ENCODE measurements at regions not wholly inside any gene's neighbourhood (a gene's known extent, or its start where the extent isn't known, plus 50 kb on each side); places are given as distances from the start of the nearest gene placed in this dataset.
"Not testable (repeated sequence)": the region's sequence is repeated elsewhere in the genome, so short reads cannot be mapped to it uniquely, and the experiment has no call there.

GRCh38 chr4:12375805-12376204 lies 947.1 kb upstream of the HS3ST1 start:
- no peak for TF ChIP-seq CTCF (IDR thresholded peaks at IDR 0.05; ENCODE audit: control insufficient read depth, insufficient read depth, low read depth, low read length, missing control alignments)
- no peak for DNase-seq (ENCODE audit: low read depth)
- no peak overlapping the region for H3K4me3 ChIP-seq (ENCODE audit: control insufficient read depth, low read depth, low read length)

DNA sequence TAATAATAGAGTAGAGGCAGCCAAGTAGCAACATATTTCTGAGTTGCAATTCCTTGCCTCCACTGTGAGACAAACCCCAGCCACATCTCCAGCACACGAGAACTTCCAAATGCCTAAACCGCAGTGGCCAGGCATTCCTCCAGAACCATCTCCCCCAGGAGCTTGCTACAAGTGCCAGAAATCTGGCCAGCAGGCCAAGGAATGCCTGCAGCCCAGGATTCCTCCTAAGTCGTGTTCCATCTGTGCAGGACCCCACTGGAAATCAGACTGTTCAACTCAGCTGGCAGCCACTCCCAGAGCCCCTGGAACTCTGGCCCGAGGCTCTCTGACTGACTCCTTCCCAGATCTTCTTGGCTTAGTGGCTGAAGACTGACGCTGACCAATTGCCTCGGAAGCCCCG lies 937.2 kb upstream of the HS3ST1 start:
- H3K4me3 ChIP-seq (ENCODE audit: control insufficient read depth, low read depth, low read length); DNase-seq (ENCODE audit: low read depth): not testable (repeated sequence)

DNA sequence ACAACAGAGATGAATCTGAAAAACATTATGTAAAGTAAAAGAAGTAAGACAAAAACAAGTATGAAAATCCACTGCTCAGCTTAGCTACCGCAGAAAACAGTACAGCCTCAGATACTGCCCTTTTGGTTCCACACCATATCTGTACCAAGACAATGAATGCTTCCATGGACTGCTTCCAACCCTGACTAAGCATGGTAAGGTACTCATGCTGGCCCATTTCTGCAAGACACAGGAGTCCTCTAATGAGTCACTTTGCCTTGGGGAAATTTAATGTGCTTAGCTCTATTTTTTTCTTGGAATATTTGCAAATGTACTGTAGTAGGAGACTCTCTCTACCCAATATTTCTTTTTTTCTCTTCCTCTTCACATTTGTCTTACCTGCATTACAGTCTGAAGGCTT lies 931.7 kb upstream of the HS3ST1 start:
- TF ChIP-seq CTCF (IDR thresholded peaks at IDR 0.05; ENCODE audit: control insufficient read depth, insufficient read depth, low read depth, low read length, missing control alignments) = no peak
- H3K4me3 ChIP-seq (ENCODE audit: control insufficient read depth, low read depth, low read length) = no peak overlapping the region
- DNase-seq (ENCODE audit: low read depth) = no peak

DNA sequence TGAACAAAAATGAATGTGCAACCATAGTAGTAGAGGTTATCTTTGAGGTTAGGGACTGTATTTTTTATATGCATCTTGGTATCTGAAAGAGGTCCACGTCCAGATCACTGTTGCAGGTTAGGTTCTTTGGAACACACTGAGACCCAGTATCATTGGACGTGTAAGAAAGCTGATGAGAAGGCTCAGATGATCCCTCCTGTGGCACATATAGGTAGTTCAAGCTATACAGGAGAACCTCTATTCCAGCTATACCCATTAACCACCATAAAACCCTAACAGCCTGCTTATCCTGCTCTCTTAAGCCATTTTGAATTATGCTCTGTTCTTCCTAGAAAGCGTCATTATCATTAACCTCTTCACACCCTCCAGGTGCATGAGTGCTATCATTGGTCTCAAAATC lies 930.7 kb upstream of the HS3ST1 start:
- no peak for TF ChIP-seq CTCF (IDR thresholded peaks at IDR 0.05; ENCODE audit: control insufficient read depth, insufficient read depth, low read depth, low read length, missing control alignments)
- no peak overlapping the region for H3K4me3 ChIP-seq (ENCODE audit: control insufficient read depth, low read depth, low read length)
- no peak for DNase-seq (ENCODE audit: low read depth)

DNA sequence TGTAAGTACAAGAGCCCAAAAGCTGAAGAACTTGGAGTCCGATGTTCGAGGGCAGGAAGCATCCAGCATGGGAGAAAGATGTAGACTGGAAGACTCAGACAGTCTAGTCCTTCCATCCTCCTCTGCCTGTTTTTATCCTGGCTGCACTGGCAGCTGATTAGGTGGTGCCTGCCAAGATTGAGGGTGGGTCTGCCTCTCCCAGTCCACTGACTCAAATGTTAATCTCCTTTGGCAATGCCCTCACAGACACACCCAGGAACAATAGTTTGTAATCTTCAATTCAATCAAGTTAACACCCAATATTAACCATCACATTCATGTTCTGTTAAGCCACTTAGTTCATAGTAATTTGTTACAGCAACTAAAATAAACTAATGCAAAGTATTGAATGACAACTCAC lies 904.4 kb upstream of the HS3ST1 start:
- DNase-seq (ENCODE audit: low read depth); H3K4me3 ChIP-seq (ENCODE audit: control insufficient read depth, low read depth, low read length): not testable (repeated sequence)

DNA sequence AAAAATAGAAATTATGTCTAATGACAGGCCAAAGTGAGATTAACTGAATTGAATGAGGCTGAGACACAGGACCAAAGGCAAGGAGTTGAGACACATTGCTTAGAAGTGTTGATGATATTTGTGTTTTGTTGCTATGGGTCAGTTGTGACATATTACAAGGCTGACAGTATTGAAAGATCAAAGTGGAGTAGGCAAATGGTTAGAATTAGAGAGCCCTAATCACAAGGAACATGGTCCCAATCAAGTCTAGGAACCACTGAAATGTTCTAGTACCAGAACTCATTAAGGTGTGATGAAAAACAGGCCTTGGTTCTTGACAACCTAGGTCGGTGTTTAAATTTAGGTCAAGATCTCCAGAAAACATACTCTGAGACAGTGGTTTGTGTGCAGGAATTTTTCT lies 896.3 kb upstream of the HS3ST1 start:
- DNase-seq (ENCODE audit: low read depth) = no peak
- TF ChIP-seq CTCF (IDR thresholded peaks at IDR 0.05; ENCODE audit: control insufficient read depth, insufficient read depth, low read depth, low read length, missing control alignments) = no peak
- no peak overlapping the region for H3K4me3 ChIP-seq (ENCODE audit: control insufficient read depth, low read depth, low read length)

DNA sequence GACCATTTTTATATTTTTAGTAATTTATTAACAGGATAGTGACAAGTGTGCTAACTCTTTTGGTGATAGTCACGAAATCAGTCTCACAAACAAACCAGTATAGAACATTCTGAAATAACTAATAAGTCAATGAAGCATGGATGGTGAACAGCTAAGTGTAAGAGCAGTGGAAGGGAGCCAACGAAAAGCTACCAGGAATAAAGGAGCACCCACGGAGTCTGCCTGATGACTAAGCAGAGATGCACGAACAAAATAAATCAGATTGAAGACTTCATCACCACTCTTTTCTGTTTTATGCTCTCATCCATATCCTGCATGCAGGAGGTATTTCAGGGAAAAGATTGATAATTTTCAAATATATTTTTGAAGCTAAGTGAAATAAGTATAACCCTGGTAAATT lies 891.1 kb upstream of the HS3ST1 start:
- H3K4me3 ChIP-seq (ENCODE audit: control insufficient read depth, low read depth, low read length) = no peak overlapping the region
- DNase-seq (ENCODE audit: low read depth) = no peak
- no peak for TF ChIP-seq CTCF (IDR thresholded peaks at IDR 0.05; ENCODE audit: control insufficient read depth, insufficient read depth, low read depth, low read length, missing control alignments)

DNA sequence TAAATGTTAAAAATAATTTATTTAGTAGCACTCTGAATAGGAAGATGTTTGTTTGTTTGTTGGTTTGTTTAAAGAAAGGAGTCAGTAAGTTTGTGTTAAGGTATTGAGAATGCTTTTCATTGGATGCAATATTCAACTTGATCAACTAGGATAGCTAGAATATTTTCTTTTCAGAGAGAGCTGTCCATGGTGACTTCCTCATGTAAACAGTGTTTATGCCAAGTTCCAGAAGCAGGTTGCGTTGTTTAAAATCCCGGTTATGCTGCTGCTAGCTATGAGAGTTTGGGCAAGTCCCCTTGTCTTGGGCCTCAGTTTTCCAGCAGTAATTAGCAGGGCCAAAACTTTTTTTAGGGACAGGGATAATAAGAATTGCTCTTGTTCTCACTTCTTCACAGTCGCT lies 876.2 kb upstream of the HS3ST1 start:
- TF ChIP-seq CTCF (IDR thresholded peaks at IDR 0.05; ENCODE audit: control insufficient read depth, insufficient read depth, low read depth, low read length, missing control alignments) = no peak
- DNase-seq (ENCODE audit: low read depth) = no peak
- H3K4me3 ChIP-seq (ENCODE audit: control insufficient read depth, low read depth, low read length) = no peak overlapping the region
